ENCODE measurements at regions not wholly inside any gene's neighbourhood (a gene's known extent, or its start where the extent isn't known, plus 50 kb on each side); places are given as distances from the start of the nearest gene placed in this dataset.
"Not testable (repeated sequence)": the region's sequence is repeated elsewhere in the genome, so short reads cannot be mapped to it uniquely, and the experiment has no call there.

DNA sequence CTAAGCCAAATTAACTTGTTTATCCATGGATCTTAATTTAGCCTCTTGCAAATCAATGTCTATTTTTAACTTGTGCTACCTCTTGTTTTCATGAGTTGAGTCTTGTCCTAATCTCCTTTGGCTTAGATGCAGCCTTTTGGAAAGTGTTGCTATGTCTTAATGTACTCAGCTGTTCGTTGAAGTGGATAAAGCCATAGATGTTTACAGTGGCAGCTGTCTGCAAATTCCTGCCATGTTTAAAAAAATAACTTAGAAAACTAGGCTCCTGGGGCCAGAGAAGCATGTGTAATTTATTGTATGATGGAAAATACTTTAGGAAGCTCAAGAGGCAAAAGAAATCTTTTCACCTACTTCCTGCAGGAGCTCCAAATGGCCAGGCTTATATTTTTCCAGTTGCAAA, 253.1 kb upstream of the RHOBTB1 start:
- H3K4me1 ChIP-seq: no peaks in the 10 kb centered on the region
- H3K27me3 ChIP-seq: no peaks in the 10 kb centered on the region
- TF ChIP-seq, protein P1, sequence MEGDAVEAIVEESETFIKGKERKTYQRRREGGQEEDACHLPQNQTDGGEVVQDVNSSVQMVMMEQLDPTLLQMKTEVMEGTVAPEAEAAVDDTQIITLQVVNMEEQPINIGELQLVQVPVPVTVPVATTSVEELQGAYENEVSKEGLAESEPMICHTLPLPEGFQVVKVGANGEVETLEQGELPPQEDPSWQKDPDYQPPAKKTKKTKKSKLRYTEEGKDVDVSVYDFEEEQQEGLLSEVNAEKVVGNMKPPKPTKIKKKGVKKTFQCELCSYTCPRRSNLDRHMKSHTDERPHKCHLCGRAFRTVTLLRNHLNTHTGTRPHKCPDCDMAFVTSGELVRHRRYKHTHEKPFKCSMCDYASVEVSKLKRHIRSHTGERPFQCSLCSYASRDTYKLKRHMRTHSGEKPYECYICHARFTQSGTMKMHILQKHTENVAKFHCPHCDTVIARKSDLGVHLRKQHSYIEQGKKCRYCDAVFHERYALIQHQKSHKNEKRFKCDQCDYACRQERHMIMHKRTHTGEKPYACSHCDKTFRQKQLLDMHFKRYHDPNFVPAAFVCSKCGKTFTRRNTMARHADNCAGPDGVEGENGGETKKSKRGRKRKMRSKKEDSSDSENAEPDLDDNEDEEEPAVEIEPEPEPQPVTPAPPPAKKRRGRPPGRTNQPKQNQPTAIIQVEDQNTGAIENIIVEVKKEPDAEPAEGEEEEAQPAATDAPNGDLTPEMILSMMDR (IDR thresholded peaks at IDR 0.05): no peak
- no peak for TF ChIP-seq POLR2A (IDR thresholded peaks at IDR 0.05)
- no peaks in the 10 kb centered on the region for H3K9me3 ChIP-seq
- peak overlapping the region in 1 of 2 donors; percentile 14 for H3K27ac ChIP-seq
- H3K4me3 ChIP-seq: no peak overlapping the region
- H3K36me3 ChIP-seq: no peaks in the 10 kb centered on the region
- intact Hi-C loops (cut with DNase I; ENCODE audit: low total_unique reads): no loop called here
- DNase-seq: no peak

DNA sequence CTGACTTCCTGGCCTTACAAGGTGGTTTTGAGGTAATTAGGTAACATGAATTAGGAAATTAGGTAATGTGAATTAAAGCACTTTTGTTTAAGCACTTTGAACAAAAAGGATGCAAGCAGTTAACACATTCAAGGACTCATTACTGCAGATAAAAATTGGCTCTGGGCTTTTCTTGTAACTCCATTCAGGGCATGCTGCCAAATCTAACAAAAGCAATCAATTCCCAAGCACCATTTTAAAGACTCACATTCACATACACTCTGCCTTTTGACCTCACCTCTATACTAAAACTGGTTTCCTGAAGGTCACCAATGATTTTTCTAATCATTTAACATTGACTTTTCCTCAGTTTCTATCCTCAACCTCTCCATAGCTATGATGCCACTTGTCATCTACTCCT, 251.2 kb upstream of the RHOBTB1 start:
- no peaks in the 10 kb centered on the region for H3K4me1 ChIP-seq
- H3K27me3 ChIP-seq: no peaks in the 10 kb centered on the region
- intact Hi-C loops (cut with DNase I; ENCODE audit: low total_unique reads): no loop called here
- no peaks in the 10 kb centered on the region for H3K36me3 ChIP-seq
- DNase-seq: no peak
- no peaks in the 10 kb centered on the region for H3K9me3 ChIP-seq
- TF ChIP-seq POLR2A (IDR thresholded peaks at IDR 0.05): no peak
- TF ChIP-seq, protein P1 (IDR thresholded peaks at IDR 0.05): no peak
- no peak overlapping the region for H3K4me3 ChIP-seq
- H3K27ac ChIP-seq: no peak overlapping the region

DNA sequence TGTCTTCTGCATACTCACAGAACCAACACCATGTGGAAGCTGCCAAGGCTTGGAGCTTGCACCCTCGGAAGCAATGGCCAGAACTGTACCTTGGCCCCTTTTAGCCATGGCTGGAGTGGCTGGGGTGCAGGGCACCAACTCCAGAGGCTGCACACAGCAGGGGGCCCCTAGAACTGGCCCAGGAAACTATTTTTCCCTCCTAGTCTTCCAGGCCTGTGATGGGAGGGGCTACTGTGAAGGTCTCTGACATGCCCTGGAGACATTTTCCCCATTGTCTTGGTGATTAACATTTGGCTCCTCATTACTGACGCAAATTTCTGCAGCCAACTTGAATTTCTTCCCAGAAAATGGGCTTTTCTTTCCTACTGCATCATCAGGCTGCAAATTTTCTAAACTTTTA, 248.6 kb upstream of the RHOBTB1 start:
- DNase-seq; intact Hi-C loops (cut with DNase I; ENCODE audit: low total_unique reads); H3K36me3 ChIP-seq; H3K27me3 ChIP-seq; H3K27ac ChIP-seq; H3K4me3 ChIP-seq; H3K4me1 ChIP-seq; H3K9me3 ChIP-seq: not testable (repeated sequence)

DNA sequence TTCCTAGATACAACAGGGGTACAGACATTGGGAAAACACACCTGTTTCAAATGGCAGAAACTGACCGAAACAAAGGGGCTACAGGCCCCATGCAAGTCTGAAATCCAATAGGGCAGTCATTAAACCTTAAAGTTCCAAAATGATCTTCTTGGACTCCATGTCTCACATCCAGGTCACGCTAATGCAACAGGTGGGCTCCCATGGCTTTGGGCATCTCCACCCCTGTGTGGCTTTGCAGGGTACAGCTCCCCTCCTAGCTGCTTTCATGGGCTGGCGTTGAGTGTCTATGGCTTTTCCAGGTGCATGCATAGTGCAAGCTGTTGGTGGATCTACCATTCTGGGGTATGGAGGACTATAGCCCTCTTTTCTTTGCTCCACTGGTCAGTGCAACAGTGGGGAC, 248.1 kb upstream of the RHOBTB1 start:
- no peaks in the 10 kb centered on the region for H3K9me3 ChIP-seq
- no peaks in the 10 kb centered on the region for H3K4me1 ChIP-seq
- H3K4me3 ChIP-seq: no peak overlapping the region
- intact Hi-C loops (cut with DNase I; ENCODE audit: low total_unique reads): no loop called here
- TF ChIP-seq POLR2A (IDR thresholded peaks at IDR 0.05): no peak
- no peak for DNase-seq
- H3K27ac ChIP-seq: no peak overlapping the region
- no peaks in the 10 kb centered on the region for H3K36me3 ChIP-seq
- H3K27me3 ChIP-seq: no peaks in the 10 kb centered on the region

DNA sequence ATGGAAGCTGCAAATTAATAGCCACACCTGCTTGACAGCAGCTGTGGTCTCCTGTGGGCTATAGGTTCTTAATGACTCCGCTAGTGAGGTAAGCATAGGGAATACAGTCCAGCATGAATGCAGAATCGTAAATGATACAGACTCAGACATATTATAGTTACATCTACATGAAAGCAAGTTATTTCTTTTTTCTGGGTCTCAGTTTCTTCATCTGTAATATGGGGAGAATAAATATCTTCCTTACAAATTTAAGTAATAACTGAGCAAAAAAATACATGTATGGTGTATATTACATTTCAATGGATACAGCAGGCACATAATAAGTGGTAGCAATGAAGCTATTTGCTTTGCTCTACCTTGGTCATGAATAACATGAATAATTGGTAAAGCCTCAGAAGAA, 245.9 kb upstream of the RHOBTB1 start:
- H3K4me1 ChIP-seq: peaks cover 0 to 3% of the 10 kb centered on the region in 2 donors
- no peak for TF ChIP-seq POLR2A (IDR thresholded peaks at IDR 0.05)
- TF ChIP-seq, protein P1 (IDR thresholded peaks at IDR 0.05): no peak
- DNase-seq: no peak
- no peaks in the 10 kb centered on the region for H3K36me3 ChIP-seq
- intact Hi-C loops (cut with DNase I; ENCODE audit: low total_unique reads): no loop called here
- H3K4me3 ChIP-seq: no peak overlapping the region
- H3K27me3 ChIP-seq: no peaks in the 10 kb centered on the region
- no peaks in the 10 kb centered on the region for H3K9me3 ChIP-seq
- H3K27ac ChIP-seq: no peak overlapping the region

DNA sequence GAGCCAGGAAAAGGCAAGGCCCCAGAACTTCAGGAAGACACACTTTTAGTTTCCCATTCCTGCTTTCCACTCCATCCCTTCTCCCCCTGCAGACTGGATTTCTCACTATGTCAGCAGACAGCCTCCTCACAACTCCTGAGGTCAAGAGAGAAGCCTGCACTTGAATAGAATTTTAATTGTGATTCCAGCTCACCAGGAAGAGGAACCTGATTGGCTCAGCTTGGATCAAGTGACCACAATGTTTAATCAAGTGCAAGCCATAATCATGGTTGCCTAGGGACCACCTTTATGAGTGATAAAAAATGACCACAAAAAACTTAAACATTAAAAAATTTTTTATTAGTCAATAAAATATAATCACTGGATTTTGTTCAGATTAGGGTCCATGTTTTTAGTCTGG, 244.7 kb upstream of the RHOBTB1 start:
- Histone ChIP-seq H3K9me3 (no peaks in the 10 kb centered on the region), H3K27ac (no peak overlapping the region), H3K4me3 (no peak overlapping the region), H3K36me3 (no peaks in the 10 kb centered on the region), H3K27me3 (no peaks in the 10 kb centered on the region), H3K4me1 (peaks cover 0 to 3% of the 10 kb centered on the region in 2 donors)
- TF ChIP-seq POLR2A (IDR thresholded peaks at IDR 0.05): no peak
- TF ChIP-seq, protein P1 (IDR thresholded peaks at IDR 0.05): no peak
- intact Hi-C loops (cut with DNase I; ENCODE audit: low total_unique reads): no loop called here
- DNase-seq: no peak

Data from uterus (tissue), 3 donors.